ENCODE measurements at regions not wholly inside any gene's neighbourhood (a gene's known extent, or its start where the extent isn't known, plus 50 kb on each side); places are given as distances from the start of the nearest gene placed in this dataset.

DNA sequence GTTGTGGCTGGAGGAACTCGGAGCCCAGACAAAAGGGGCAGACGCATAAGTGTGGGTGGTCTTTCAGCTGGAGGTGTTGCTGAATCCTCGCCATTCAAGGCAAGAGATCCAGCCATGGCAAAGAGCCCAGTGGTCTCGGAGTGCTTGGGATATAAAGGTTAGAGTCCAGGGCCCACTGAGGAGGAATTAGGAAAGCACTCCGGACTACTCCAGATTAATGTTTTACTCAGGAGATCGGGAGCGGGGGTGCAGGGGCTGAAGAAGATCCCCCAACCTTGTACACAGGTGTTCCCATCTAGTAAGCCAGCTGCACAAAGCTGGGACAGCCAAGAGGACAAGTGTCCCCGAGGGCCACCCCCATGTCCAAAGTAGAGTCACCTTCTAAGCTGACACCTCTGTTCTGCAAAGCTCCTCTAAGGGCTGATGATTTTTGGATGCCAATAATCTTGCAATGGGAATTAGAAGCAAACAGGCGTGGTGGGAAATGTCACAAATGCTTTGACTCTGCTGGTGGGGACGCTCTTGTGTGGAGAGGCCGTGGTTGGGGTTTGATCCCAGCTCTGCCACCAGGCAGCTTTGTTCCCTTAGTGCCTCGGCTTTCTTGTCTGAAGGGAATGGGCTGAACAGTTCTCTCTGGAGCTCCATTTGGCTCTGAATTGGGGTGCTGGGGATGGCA, 194.3 kb upstream of the SOX1 start:
- intact Hi-C loops (cut with micrococcal nuclease; ENCODE audit: unreplicated experiment): no loop called here
- Histone ChIP-seq H3K27me3 (replicated peaks; ENCODE audit: insufficient read depth, low read depth, low read length, poor library complexity) (peaks cover 76% of the 10 kb centered on the region), H3K27ac (ENCODE audit: low read depth, low read length, poor library complexity, severe bottlenecking) (no peak overlapping the region), H3K4me1 (ENCODE audit: insufficient read depth, low read length, poor library complexity, severe bottlenecking) (no peaks in the 10 kb centered on the region), H3K4me3 (ENCODE audit: low read depth, low read length, poor library complexity, severe bottlenecking) (no peak overlapping the region), H3K36me3 (ENCODE audit: insufficient read depth, low read length, poor library complexity, severe bottlenecking) (no peaks in the 10 kb centered on the region), H3K9me3 (ENCODE audit: low read depth, low read length, poor library complexity, severe bottlenecking) (no peaks in the 10 kb centered on the region)
- no peak for TF ChIP-seq EZH2 (IDR thresholded peaks at IDR 0.05; ENCODE audit: borderline replicate concordance, low read depth, low read length, poor library complexity, severe bottlenecking)
- TF ChIP-seq, protein P1, sequence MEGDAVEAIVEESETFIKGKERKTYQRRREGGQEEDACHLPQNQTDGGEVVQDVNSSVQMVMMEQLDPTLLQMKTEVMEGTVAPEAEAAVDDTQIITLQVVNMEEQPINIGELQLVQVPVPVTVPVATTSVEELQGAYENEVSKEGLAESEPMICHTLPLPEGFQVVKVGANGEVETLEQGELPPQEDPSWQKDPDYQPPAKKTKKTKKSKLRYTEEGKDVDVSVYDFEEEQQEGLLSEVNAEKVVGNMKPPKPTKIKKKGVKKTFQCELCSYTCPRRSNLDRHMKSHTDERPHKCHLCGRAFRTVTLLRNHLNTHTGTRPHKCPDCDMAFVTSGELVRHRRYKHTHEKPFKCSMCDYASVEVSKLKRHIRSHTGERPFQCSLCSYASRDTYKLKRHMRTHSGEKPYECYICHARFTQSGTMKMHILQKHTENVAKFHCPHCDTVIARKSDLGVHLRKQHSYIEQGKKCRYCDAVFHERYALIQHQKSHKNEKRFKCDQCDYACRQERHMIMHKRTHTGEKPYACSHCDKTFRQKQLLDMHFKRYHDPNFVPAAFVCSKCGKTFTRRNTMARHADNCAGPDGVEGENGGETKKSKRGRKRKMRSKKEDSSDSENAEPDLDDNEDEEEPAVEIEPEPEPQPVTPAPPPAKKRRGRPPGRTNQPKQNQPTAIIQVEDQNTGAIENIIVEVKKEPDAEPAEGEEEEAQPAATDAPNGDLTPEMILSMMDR (conservative IDR thresholded peaks at IDR 0.05; ENCODE audit: low read depth, low read length): no peak
- ChIA-PET CTCF (no interaction called here), POLR2A (ENCODE audit: low non-redundant PET) (no interaction called here)
- no peak for DNase-seq (ENCODE audit: low spot score)
- BruUV-seq (replicated peaks): no TSS peak

DNA sequence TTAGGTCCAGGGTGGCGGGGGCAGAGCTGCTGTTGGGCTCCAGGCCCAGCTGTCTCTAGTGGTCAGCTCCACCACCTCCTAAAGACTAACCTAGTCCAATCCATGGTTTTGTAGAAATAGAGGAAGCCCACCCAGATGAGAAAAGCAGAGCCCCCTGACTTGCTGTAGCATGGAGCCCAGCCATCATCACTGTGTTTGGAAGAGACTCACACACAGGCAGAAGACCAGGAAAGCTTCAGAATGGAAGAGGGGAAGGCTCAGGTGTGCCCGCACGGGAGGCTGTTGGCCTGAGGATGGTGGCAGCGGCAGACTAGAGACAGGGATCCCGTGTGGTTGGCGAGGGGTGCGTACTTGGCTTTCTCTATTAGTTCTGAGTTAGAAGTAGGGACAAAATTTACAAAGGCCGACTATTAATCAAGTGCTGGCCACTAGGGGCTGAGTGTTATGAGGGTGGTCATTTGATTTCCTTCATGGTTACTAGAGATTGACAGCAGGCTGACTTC, 193.2 kb upstream of the SOX1 start:
- Histone ChIP-seq H3K27ac (ENCODE audit: low read depth, low read length, poor library complexity, severe bottlenecking) (no peak overlapping the region), H3K4me1 (ENCODE audit: insufficient read depth, low read length, poor library complexity, severe bottlenecking) (no peaks in the 10 kb centered on the region), H3K9me3 (ENCODE audit: low read depth, low read length, poor library complexity, severe bottlenecking) (no peaks in the 10 kb centered on the region), H3K27me3 (replicated peaks; ENCODE audit: insufficient read depth, low read depth, low read length, poor library complexity) (peaks cover 76% of the 10 kb centered on the region), H3K36me3 (ENCODE audit: insufficient read depth, low read length, poor library complexity, severe bottlenecking) (no peaks in the 10 kb centered on the region), H3K4me3 (ENCODE audit: low read depth, low read length, poor library complexity, severe bottlenecking) (no peak overlapping the region)
- POLR2A ChIA-PET (ENCODE audit: low non-redundant PET): no interaction called here
- BruUV-seq (replicated peaks): no TSS peak
- TF ChIP-seq, protein P1 (conservative IDR thresholded peaks at IDR 0.05; ENCODE audit: low read depth, low read length): no peak
- no peak for TF ChIP-seq EZH2 (IDR thresholded peaks at IDR 0.05; ENCODE audit: borderline replicate concordance, low read depth, low read length, poor library complexity, severe bottlenecking)
- no peak for DNase-seq (ENCODE audit: low spot score)
- CTCF ChIA-PET: no interaction called here
- intact Hi-C loops (cut with micrococcal nuclease; ENCODE audit: unreplicated experiment): no loop called here

DNA sequence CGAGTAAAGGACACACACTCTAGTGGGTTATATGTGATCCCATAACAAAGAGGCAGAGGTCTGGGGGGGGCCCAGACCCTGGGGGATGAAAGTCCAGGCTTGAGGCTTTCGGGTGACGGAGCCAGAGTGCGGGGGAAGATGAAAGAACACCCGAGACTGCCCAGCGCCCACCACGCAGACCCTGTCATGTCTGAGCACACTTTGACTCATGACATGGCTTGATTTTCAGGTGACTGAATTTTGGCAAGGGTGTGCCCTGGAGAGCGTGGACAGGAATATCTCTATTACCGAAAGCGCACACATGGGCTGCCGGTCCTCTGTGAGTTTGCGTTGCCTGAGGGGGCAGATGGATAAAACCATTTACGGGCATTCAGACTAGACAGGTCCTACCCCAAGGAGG, 192.0 kb upstream of the SOX1 start:
- DNase-seq (ENCODE audit: low spot score): no peak
- Histone ChIP-seq H3K9me3 (ENCODE audit: low read depth, low read length, poor library complexity, severe bottlenecking) (no peaks in the 10 kb centered on the region), H3K4me1 (ENCODE audit: insufficient read depth, low read length, poor library complexity, severe bottlenecking) (no peaks in the 10 kb centered on the region), H3K27ac (ENCODE audit: low read depth, low read length, poor library complexity, severe bottlenecking) (no peak overlapping the region), H3K4me3 (ENCODE audit: low read depth, low read length, poor library complexity, severe bottlenecking) (no peak overlapping the region), H3K36me3 (ENCODE audit: insufficient read depth, low read length, poor library complexity, severe bottlenecking) (no peaks in the 10 kb centered on the region), H3K27me3 (replicated peaks; ENCODE audit: insufficient read depth, low read depth, low read length, poor library complexity) (peaks cover 70% of the 10 kb centered on the region)
- BruUV-seq (replicated peaks): no TSS peak
- ChIA-PET POLR2A (ENCODE audit: low non-redundant PET) (no interaction called here), CTCF (no interaction called here)
- intact Hi-C loops (cut with micrococcal nuclease; ENCODE audit: unreplicated experiment): no loop called here
- TF ChIP-seq EZH2 (IDR thresholded peaks at IDR 0.05; ENCODE audit: borderline replicate concordance, low read depth, low read length, poor library complexity, severe bottlenecking): no peak
- TF ChIP-seq, protein P1 (conservative IDR thresholded peaks at IDR 0.05; ENCODE audit: low read depth, low read length): no peak

All from A673 (cell line).